ENCODE measurements at regions not wholly inside any gene's neighbourhood (a gene's known extent, or its start where the extent isn't known, plus 50 kb on each side); places are given as distances from the start of the nearest gene placed in this dataset.
"Not testable (repeated sequence)": the region's sequence is repeated elsewhere in the genome, so short reads cannot be mapped to it uniquely, and the experiment has no call there.

DNA sequence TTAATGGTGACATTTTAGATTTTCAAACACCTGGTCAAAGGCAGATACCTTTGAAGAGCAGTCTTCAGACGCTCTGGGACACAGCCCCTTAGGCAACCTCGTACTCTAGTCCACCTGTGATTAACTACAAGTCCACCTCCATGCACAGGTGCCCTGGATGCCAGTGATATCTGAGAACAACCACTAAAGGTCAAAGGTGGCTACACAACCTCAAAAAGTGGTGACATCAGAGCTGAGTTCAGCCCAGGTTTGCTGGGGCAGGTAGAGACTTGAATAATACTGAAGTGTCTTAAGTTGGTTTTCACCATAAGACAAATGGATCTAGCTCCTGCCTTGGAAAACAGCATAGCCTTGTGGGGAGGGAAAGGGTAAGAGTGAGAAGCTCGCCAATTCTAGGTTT is 143.4 kb upstream of the ADO start:
- DNase-seq (ENCODE audit: low spot score), result no peak

DNA sequence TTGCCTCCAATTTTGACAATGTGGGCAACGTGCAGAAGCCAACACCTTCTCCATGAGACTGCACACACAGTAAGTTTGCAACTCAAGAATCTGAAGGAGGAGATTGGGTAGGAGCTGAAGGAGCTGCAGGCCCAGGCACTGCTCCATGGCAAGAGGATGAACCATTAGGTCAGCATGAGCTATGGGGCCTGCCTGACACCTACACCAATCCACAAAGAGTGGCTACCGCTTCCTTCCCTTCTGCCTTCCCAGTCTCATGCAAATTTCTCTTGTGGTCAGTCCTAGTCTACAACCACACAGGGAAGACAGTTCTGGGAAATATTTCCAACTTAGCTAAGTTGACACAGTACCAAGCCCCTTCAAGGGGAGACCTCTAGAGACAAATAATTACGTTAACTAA is 142.0 kb upstream of the ADO start:
- no peak for DNase-seq (ENCODE audit: low spot score)

DNA sequence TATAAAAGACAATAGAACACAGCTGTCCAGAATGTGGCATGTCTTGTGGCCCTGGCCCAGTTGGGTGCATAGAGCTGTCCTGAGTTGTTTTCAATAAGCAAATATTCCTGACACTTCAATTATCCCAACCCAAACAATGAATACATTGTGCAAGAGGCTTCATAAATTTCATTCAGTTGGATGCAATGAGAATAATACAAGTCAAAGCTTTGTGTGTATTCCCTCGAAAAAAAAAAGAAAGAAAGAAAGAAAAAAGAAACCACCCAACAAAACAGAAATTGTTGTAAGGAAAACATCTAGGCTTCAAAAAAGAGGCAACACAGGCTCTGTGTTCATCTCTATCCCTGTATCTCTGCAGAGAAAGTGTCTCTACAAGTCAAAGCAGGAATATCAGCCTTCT is 138.7 kb upstream of the ADO start:
- no peak for DNase-seq (ENCODE audit: low spot score)

DNA sequence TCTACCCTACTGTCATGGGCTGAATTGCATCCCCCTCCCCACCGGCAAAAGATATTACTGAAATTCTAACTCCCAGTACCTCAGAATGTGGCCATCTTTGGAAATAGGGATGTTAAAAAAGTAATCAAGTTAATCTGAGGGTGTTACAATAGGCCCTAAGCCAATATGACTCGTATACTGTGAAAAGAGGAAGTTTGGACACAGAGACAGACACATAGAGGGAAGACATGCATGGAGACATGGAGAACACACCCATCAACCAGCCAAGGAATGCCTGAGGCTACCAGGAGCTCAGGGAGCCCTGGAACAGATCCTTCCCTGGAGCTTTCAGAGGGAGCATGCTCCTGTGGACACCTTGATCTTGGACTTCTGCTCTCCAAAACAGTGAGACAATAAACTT is 138.2 kb upstream of the ADO start:
- no peak for DNase-seq (ENCODE audit: low spot score)

DNA sequence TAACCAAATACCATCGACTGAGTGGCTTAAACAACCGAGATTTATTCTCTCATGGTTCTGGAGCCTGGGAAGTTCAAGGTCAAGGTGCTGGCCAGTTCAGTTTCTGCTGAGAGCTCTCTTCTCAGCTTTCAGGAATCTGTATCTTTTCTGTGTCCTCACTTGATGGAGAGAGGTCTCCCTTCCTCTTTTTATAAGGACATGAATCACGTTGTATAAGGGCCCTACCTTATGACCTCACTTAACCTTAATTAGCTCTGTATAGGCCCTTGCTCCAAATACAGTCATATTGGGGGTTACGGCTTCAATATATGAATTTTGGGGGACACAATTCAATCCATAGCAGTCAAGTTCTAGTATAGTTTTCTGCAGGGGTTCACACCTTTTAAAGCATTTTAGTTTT is 135.2 kb upstream of the ADO start:
- DNase-seq (ENCODE audit: low spot score), result no peak

DNA sequence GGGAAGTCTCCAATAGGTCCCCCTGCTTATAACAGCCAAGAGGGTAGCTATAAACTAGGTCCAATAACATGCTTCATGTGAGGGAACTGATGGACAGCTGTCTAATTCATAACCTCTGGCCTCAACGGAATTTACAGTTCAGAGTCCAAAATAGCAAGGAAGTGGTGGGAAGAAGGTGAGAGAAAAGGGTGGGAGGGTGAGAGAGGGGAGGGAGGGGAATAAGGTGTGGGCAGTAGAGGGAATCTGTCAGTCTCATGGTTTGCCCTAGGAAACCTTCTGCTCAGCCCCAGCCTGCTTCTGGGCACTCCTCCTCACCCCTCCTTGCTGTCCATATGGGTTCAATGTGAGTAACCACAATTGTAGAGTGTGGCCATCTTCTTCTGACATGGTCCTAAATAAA is 133.4 kb upstream of the ADO start:
- no peak for DNase-seq (ENCODE audit: low spot score)

DNA sequence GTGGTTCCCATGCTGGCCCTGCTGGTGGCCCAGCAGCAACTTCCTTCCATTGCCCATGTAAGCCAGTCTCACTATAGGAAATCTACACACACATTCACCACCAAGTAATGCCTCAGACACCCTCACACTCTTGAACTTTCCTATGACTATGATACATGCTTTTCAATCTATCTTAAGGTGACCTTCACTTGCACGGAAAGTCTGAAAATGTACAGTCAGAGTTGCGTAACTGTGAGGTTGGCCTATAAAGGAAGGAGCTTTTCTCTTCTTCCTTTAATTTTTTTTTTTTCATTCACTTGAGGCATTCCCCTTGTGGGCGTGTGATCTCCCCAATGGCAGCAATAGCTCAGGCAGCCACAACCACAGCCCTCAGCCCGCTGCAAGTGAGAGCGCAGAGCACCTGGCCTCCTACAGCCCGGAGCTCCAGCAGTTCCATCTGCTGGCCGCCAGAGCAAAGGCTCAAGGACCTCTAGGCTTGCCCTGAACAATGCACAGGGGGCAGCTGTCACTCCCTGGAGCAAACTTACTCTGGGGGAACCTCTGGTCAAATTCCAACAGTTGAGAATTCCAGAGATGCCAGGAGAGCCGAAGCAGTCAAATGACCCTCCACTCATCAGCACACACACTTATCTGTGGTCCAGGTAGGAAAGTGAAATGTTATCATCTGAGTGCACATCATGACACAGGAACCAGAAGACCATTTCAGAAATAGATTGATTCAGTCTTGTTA is 123.1 kb upstream of the ADO start:
- no peak for DNase-seq (ENCODE audit: low spot score)

DNA sequence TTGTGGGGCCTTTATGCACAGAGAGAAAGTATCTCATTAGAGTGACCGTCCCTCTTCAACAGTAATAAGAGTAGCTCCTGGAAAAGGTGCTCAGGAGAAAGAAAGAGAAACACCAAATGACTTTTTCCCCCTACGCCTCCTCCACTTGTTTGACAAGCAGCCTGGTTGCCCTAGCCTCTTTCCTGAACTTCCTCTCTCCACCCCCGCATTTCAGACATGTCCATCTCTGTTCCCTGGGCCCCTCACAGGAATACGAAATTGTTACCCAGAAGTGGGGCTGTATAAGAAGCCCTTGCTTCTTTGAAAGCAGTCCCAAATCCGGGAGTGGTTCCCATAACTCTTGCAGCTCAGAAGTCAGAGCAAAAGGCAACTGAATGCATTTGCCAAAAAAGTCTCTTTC is 119.6 kb upstream of the ADO start:
- no peak for DNase-seq (ENCODE audit: low spot score)

DNA sequence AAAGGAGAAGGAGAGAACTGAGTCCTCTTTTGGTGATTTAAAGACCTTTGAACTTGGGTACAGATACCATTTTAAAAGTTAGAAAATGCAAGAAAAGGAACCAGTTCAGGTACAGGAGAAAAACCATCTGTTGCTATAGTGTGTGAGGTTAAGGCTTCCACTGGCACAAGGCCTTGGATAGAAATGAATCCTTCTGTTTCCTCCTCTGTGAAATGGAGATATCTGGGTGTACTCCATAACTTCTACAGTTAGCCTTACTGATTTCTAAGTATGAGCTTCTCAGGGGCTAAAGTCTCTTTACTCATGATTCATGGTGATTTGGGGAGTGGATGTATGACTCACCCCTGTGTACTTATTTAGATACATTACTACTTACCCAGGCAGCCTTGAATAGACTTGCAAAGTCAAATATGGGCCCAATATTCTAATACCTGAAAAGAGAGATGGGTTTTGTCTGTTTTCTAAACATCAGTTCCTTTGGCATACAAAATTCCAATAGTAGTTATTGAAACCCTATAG is 117.2 kb upstream of the ADO start:
- DNase-seq (ENCODE audit: low spot score), result peak; percentile 25

DNA sequence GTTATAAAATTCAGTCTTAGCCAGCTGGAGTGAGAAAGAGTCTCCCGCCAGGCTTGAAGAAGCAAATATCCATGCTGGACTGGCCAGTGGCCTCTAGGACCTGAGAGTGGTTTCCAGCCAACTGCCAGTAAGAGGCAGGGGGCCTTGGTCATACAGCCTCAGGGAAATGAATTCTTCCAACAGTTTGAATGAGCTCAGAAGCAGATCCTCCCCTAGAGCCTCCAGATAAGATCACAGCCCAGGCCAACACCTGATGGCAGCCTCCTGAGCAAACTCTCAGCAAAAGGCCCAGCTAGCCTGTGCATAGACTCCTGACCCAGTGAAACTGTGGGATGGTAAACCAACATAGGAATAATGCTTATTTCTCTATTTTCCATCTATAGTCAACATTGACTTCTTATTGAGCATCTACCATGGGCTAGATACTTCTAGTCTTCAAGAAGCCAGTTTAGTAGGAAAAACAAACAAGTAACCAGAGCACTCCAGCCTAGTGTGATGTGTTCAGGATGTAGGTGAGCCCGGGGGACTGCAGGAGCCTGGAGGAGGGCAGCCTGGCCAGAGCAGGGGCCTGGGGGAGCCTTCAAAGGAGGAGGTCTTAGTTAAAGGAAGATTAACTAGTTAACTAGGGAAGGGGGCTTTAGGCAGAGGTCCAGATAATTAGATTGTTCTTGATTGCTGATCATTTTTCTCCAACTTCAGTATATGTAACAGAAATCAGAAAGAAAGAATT is 115.4 kb upstream of the ADO start:
- DNase-seq (ENCODE audit: low spot score), result no peak

DNA sequence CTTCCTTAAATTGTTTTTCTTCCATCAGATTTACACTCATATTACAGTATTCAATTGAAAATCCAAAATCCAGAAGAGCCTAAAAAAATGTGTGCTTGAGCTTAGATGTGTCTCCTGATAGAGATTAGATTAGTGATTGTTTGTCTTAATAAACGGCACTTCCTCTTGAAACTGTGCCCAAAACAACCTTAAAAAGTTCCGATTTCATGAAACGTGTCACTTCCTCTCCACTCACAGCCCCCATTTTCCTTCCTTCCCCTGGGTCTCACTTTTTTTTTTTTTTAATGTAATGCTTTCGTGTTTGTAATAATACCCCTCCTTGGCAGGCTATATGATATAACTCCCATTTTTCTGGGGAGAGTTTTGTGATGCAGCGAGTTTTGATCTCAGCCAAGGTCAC is 114.8 kb upstream of the ADO start:
- DNase-seq (ENCODE audit: low spot score), result no peak

DNA sequence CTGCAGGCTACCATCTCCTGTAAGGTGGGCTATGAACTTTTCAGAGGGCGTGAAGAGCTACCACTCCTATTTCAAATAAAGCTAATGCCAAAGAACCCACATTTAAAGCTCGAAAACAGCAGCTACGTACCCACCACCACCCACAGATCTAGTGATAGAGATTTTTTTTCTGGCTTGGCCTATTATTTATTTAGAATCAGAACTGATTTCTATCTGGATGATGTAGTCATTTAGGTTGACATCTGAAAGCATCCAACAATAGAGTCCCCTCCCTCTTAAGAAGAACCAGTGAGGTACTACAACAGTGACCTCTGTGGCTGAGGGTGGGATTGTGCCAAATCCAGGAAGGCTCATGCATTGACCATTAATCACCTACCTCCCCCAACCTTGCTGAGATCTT is 113.8 kb upstream of the ADO start:
- DNase-seq (ENCODE audit: low spot score), result no peak

DNA sequence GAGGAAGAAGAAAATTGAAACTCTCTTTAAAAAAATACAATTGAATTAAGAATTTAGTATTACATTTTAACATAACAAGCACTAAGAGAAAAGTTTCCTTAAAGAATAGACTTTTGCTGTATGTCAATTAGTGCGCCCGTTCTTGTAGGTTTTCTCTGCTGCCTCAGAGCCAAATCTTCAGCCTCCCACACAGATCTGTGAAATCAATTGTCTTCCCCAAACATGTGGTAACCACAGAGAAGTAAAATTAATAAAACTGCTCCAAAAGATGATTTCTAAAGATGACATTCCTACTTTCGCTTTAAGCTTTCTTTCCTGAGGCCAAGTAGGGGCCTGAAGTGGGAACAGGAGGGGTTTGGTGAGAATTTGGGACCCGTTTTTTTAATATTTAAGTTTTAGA is 113.2 kb upstream of the ADO start:
- DNase-seq (ENCODE audit: low spot score), result no peak

DNA sequence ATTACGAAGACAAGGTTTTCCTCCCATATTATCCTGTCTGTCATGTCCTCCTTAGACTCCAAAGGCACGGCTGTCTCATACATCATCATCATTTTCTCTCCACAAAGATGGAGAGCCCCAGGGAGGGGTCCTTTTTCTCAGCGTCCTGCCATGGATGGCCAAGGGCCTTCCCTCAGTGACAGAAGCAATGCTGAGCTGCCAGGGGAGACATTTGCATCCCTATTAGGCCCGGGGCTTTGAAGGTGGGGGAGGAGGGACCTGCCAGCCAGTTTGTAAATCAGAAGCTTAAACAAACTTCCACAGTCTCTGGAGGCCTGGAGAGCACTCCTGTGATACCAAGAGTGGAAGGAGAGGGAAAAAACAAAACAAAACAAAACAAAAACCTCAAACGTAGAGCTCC is 112.4 kb upstream of the ADO start:
- no peak for DNase-seq (ENCODE audit: low spot score)

DNA sequence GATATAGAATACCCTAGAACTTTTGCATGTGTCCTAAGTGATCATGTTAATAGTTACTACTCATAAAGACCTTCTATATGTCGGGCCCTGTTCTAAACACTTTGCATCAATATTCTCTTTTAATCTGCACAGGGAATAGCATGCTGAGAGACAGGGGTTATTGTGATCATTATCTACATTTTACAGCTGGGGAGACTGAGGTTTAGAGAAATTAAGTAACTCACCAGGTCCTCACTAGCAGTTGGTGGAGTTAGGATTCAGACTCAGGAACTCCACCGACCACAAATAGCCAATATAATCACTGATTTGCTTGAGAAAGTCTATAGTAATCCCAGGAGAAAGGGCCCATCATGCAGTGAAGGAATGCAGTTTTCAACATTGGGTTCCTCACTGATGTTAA is 111.2 kb upstream of the ADO start:
- DNase-seq (ENCODE audit: low spot score), result no peak

DNA sequence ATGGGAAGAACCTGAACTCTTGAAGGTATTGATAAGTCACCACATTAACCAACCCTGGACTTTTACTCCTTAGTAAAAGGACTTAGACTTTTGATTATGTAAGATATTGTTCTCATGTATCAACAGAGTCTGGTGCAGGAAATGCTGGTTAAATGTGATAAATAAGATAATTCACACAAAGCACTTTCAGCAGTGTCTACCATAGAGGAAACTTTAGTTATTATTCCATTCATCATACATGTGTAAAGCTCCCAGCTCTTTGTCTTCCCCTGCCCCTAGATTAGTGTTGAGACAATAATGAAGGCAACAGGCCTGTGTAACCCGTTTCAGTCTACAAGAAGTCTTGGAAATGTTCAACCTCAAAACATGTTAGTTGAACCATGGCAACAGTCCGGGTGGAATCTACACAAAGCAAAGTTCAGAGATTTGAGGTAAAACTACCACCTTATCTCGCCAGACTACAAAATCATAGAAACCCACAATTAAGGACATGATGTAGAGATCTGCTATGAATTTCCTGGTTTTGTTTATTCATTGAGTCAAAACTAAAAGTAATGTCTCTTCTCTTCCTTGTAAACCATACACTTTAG is 109.9 kb upstream of the ADO start:
- DNase-seq (ENCODE audit: low spot score), result no peak

DNA sequence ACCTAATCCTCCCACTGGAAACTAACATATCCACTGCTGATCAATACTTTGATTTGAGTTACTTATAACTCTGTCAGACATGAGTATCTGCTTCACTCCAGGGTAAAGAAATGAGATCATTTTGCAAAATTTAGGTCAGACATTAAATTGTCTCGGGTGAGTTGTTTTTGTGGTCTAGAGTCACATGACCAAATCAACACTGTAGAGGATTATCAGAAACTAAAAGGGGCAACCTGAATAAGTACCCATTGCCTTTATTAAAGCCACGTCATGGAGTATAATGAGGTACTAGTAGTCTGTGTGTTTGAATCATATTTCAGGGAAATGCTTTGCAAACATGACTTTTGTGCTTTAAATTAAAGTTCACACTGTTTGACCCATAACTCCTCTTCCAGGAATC is 107.7 kb upstream of the ADO start:
- DNase-seq (ENCODE audit: low spot score), result no peak

DNA sequence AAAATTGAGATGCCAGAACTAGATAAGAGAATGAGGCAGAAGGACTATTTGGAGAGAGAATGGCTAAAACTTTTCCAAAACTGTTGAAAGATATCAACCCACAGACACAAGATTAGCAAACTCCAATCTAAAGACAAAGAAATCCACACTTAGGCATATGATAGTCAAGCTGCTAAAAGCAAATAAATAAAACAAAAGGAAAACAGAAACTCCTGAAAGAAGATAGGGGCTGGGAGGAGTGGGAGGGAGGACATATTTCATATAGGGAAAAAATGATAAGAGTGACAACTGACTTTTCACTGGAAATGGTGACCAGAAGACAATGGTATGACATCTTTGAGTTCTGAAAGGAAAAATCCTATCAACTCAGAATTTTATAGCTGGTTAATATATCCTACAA is 105.4 kb upstream of the ADO start:
- DNase-seq (ENCODE audit: low spot score), result no peak

DNA sequence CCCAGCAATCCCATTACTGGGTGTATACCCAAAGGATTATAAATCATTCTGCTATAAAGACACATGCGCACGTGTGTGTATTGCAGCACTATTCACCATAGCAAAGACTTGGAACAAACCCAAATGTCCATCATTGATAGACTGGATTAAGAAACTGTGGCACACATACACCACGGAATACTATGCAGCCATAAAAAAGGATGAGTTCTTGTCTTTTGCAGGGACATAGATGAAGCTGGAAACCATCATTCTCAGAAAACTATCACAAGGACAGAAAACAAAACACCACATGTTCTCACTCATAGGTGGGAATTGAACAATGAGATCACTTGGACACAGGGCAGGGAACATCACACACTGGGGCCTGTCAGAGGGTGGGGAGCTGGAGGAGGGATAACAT is 100.4 kb upstream of the ADO start:
- DNase-seq (ENCODE audit: low spot score), result not testable (repeated sequence)

DNA sequence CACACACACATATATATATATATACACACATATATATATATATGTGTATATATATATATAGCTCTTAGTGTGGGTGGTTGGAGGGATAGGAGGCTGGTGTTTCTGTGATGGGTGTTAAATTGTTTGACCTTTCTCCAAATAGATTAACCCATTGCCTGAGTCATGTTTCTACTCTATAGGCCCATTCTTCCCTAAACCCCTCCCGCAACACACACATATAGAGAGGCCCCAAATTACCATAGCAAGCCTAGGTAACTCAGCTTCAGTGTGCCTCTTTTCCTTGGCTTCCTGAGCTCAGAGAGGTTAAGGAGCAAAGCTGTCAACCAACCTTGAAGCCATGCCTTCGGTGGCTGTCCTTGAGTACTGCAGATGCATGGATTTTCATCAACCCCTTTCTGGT is 98.7 kb upstream of the ADO start:
- no peak for DNase-seq (ENCODE audit: low spot score)

DNA sequence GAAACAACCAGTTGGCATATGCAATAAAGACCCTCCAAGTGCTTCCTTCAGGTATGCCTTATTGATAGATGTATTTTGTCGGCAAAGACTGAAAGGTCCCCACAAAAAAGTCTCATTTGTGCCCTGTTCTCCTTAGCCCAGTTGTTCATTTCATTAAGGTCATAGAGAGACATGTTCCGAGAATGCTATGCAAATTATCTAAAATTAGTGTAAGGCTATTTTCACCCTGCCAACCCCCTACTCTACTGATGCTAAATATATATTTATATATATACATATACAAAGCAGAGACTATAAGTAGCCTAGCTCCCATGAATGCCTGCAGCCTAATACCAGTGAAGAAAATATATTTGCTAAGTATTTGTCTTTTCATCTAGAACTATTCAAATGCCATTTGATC is 96.7 kb upstream of the ADO start:
- DNase-seq (ENCODE audit: low spot score), result no peak

DNA sequence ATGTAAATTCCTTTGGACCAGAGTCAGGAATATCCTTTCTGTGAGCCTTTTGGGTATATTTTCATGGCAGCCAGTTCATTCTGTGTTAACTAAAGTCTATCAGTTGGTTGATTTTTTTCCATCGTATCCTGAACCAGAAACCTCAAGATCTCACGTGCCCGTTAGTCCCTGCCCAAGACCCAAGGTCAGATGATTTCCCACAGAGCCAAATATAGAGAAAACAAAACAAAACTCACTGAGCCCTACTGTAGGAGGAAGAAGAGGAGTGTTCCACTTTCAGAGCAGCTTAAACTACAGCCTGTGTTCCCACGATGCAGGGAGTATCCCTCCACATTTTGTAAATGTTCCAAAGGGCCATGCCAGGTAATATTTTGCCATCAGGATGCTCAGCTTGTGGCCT is 96.0 kb upstream of the ADO start:
- DNase-seq (ENCODE audit: low spot score), result no peak

DNA sequence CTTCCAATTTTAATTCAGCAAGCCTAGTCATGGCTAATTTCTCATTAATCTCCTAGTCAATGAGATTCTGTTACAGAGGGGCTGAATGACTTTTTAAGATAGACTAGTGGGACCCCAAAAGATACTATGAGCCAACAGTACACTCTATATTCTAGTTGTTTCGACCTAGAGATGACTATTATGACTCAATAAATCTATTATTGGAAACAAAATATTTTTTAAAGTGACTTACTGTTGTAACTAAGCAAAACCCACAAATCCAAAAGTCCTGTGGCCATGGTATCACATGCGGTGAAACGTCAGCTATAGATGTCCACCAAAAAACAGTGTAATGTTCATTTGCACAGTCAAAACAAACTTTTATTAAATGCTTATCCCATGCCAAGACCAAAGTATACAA is 95.3 kb upstream of the ADO start:
- no peak for DNase-seq (ENCODE audit: low spot score)

DNA sequence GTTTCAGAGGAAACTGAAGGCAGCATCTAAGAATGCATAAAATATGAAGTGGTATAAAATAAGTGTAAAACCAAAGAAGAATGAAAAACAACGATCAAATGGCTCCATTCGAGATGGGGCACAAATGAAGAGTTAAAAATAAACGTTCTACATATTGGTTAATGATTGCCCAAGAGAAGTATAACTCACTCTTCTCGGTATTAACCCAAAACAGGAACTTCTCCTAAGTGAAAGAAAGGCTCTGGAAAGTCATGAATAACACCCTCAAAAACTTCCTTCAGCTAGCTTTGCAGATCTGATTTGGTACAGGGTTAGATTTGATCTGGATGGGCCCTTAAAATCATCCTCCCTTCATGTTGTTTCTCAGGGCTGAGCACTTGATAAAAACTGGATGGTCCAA is 94.3 kb upstream of the ADO start:
- no peak for DNase-seq (ENCODE audit: low spot score)
